ENCODE measurements at regions not wholly inside any gene's neighbourhood (a gene's known extent, or its start where the extent isn't known, plus 50 kb on each side); places are given as distances from the start of the nearest gene placed in this dataset.

- no peak for DNase-seq
Observed at GRCh38 chr5:96243862-96244261, 189.2 kb downstream of the PCSK1 start.

GRCh38 chr5:96243203-96243602, 189.8 kb downstream of the PCSK1 start:
- DNase-seq, result no peak

- DNase-seq, result no peak
Observed at GRCh38 chr5:96242571-96242970, 190.5 kb downstream of the PCSK1 start.

GRCh38 chr5:96236831-96237230, 196.2 kb downstream of the PCSK1 start:
- no peak for DNase-seq

- DNase-seq, result no peak
Observed at GRCh38 chr5:96236051-96236450, 197.0 kb downstream of the PCSK1 start.

GRCh38 chr5:96235008-96235910, 197.8 kb downstream of the PCSK1 start:
- DNase-seq, result no peak

GRCh38 chr5:96232602-96233001, 200.4 kb downstream of the PCSK1 start:
- DNase-seq, result no peak

- DNase-seq, result no peak
Observed at GRCh38 chr5:96229188-96229587, 203.9 kb downstream of the PCSK1 start.

GRCh38 chr5:96228408-96228807, 204.6 kb downstream of the PCSK1 start:
- peak in 1 of 5 experiments; percentile 56 for DNase-seq

- DNase-seq, result no peak
Observed at GRCh38 chr5:96227957-96228356, 205.1 kb downstream of the PCSK1 start.

- no peak for DNase-seq
Observed at GRCh38 chr5:96226941-96227552, 206.0 kb downstream of the PCSK1 start.

- no peak for DNase-seq
Observed at GRCh38 chr5:96222129-96222528, 210.9 kb downstream of the PCSK1 start.

GRCh38 chr5:96220610-96221390, 212.2 kb downstream of the PCSK1 start:
- DNase-seq, result peak in 1 of 5 experiments; percentile 81

GRCh38 chr5:96219580-96220281, 213.3 kb downstream of the PCSK1 start:
- peak in 1 of 5 experiments; percentile 6 for DNase-seq

- no peak for DNase-seq
Observed at GRCh38 chr5:96218653-96219052, 214.4 kb downstream of the PCSK1 start.

- DNase-seq, result no peak
Observed at GRCh38 chr5:96214442-96215197, 218.4 kb downstream of the PCSK1 start.

- no peak for DNase-seq
Observed at GRCh38 chr5:96209829-96210228, 223.2 kb downstream of the PCSK1 start.

GRCh38 chr5:96207420-96207819, 225.6 kb downstream of the PCSK1 start:
- DNase-seq, result peak in 1 of 5 experiments; percentile 12

GRCh38 chr5:96203761-96204160, 229.3 kb downstream of the PCSK1 start:
- no peak for DNase-seq

GRCh38 chr5:96201503-96201902, 231.5 kb downstream of the PCSK1 start:
- DNase-seq, result no peak

GRCh38 chr5:96200641-96201040, 232.4 kb downstream of the PCSK1 start:
- no peak for DNase-seq

GRCh38 chr5:96199713-96200183, 233.3 kb downstream of the PCSK1 start:
- DNase-seq, result no peak
